Spleen (tissue), 7 donors: ENCODE measurements at regions not wholly inside any gene's neighbourhood (a gene's known extent, or its start where the extent isn't known, plus 50 kb on each side); places are given as distances from the start of the nearest gene placed in this dataset.

Source experiments
- CTCF ChIP-seq, 11 experiments: fragments of 200-600 bp in 7 of 11; fragments of 450-650 bp in 4 of 11; sonication (generic) in 4 of 11; IDR thresholded peaks in 8 of 11; conservative IDR thresholded peaks in 3 of 11; 1 replicate in 7 of 11; 2 replicates in 4 of 11; pipeline versions ENCODE4 v1.4.0 to v1.8.0; 2016 to 2021; ENCODE audit warnings: antibody characterized with exemption in 11 of 11, inconsistent platforms in 4 of 11, mild to moderate bottlenecking in 1 of 11
- POLR2A ChIP-seq, 3 donors: fragments of 450-650 bp; IDR thresholded peaks; one replicate each; pipeline ENCODE4 v1.5.1; 2017; ENCODE audit warnings: antibody characterized with exemption in 3 of 3, mild to moderate bottlenecking in 1 of 3
- donor health status: DM: no; HTN: no; CAD: no; lungs with moderate emphysema.
- donor health status: DM: no; HTN: no; CAD: no.
- donor health status: DM: no; HTN: no; CAD: no.

GRCh38 chr2:129296396-129296795 is 683.1 kb upstream of the RAB6C start:
- TF ChIP-seq CTCF (IDR thresholded peaks at IDR 0.05 in 8 of 11, conservative IDR thresholded peaks at IDR 0.05 in 3 of 11) = no peak
- no peak for TF ChIP-seq POLR2A (IDR thresholded peaks at IDR 0.05)
